ENCODE measurements at regions not wholly inside any gene's neighbourhood (a gene's known extent, or its start where the extent isn't known, plus 50 kb on each side); places are given as distances from the start of the nearest gene placed in this dataset.

- no peaks in the 10 kb centered on the region for H3K9me3 ChIP-seq (ENCODE audit: low read depth, low read length)
- H3K36me3 ChIP-seq (ENCODE audit: insufficient read depth, low read length) = no peaks in the 10 kb centered on the region
- H3K27ac ChIP-seq (ENCODE audit: low read depth, low read length) = no peak overlapping the region
- no peaks in the 10 kb centered on the region for H4K20me1 ChIP-seq (ENCODE audit: insufficient read depth, low read length)
- no peak overlapping the region for H3K4me3 ChIP-seq (ENCODE audit: insufficient read depth, low read length)
- no peak for TF ChIP-seq CTCF (IDR thresholded peaks at IDR 0.05; ENCODE audit: extremely low read depth, low read depth, low read length)
- no peak overlapping the region for H2AFZ ChIP-seq (ENCODE audit: low read length)
- no peaks in the 10 kb centered on the region for H3K79me2 ChIP-seq (ENCODE audit: insufficient read depth, low read length)
- DNase-seq (ENCODE audit: insufficient read length, low spot score, missing footprints) = no peak
- no peaks in the 10 kb centered on the region for H3K27me3 ChIP-seq (ENCODE audit: insufficient read depth, low read length)
- no peak overlapping the region for H3K4me2 ChIP-seq (ENCODE audit: insufficient read depth, low read length)
- H3K4me1 ChIP-seq (ENCODE audit: insufficient read depth, low read length) = no peaks in the 10 kb centered on the region
Measured at GRCh38 chrX:443536-444210, 57.0 kb upstream of the PPP2R3B start.

GRCh38 chrX:444305-444704 lies 57.6 kb upstream of the PPP2R3B start:
- no peaks in the 10 kb centered on the region for H3K79me2 ChIP-seq (ENCODE audit: insufficient read depth, low read length)
- no peak overlapping the region for H3K4me2 ChIP-seq (ENCODE audit: insufficient read depth, low read length)
- H3K27ac ChIP-seq (ENCODE audit: low read depth, low read length) = no peak overlapping the region
- no peaks in the 10 kb centered on the region for H3K4me1 ChIP-seq (ENCODE audit: insufficient read depth, low read length)
- TF ChIP-seq CTCF (IDR thresholded peaks at IDR 0.05; ENCODE audit: extremely low read depth, low read depth, low read length) = no peak
- no peaks in the 10 kb centered on the region for H3K27me3 ChIP-seq (ENCODE audit: insufficient read depth, low read length)
- H3K4me3 ChIP-seq (ENCODE audit: insufficient read depth, low read length) = no peak overlapping the region
- DNase-seq (ENCODE audit: insufficient read length, low spot score, missing footprints) = no peak
- H2AFZ ChIP-seq (ENCODE audit: low read length) = no peak overlapping the region
- no peaks in the 10 kb centered on the region for H4K20me1 ChIP-seq (ENCODE audit: insufficient read depth, low read length)
- H3K9me3 ChIP-seq (ENCODE audit: low read depth, low read length) = no peaks in the 10 kb centered on the region
- H3K36me3 ChIP-seq (ENCODE audit: insufficient read depth, low read length) = no peaks in the 10 kb centered on the region

- H3K27me3 ChIP-seq (ENCODE audit: insufficient read depth, low read length) = no peaks in the 10 kb centered on the region
- H3K4me2 ChIP-seq (ENCODE audit: insufficient read depth, low read length) = no peak overlapping the region
- no peak overlapping the region for H3K4me3 ChIP-seq (ENCODE audit: insufficient read depth, low read length)
- H3K79me2 ChIP-seq (ENCODE audit: insufficient read depth, low read length) = no peaks in the 10 kb centered on the region
- H4K20me1 ChIP-seq (ENCODE audit: insufficient read depth, low read length) = no peaks in the 10 kb centered on the region
- H3K4me1 ChIP-seq (ENCODE audit: insufficient read depth, low read length) = no peaks in the 10 kb centered on the region
- H2AFZ ChIP-seq (ENCODE audit: low read length) = no peak overlapping the region
- DNase-seq (ENCODE audit: insufficient read length, low spot score, missing footprints) = no peak
- H3K27ac ChIP-seq (ENCODE audit: low read depth, low read length) = no peak overlapping the region
- no peak for TF ChIP-seq CTCF (IDR thresholded peaks at IDR 0.05; ENCODE audit: extremely low read depth, low read depth, low read length)
- no peaks in the 10 kb centered on the region for H3K36me3 ChIP-seq (ENCODE audit: insufficient read depth, low read length)
- no peaks in the 10 kb centered on the region for H3K9me3 ChIP-seq (ENCODE audit: low read depth, low read length)
Measured at GRCh38 chrX:445727-446126, 59.0 kb upstream of the PPP2R3B start.

- no peak overlapping the region for H3K27ac ChIP-seq (ENCODE audit: low read depth, low read length)
- no peak overlapping the region for H2AFZ ChIP-seq (ENCODE audit: low read length)
- no peak for TF ChIP-seq CTCF (IDR thresholded peaks at IDR 0.05; ENCODE audit: extremely low read depth, low read depth, low read length)
- no peak overlapping the region for H3K4me2 ChIP-seq (ENCODE audit: insufficient read depth, low read length)
- H3K4me3 ChIP-seq (ENCODE audit: insufficient read depth, low read length) = no peak overlapping the region
- no peaks in the 10 kb centered on the region for H3K9me3 ChIP-seq (ENCODE audit: low read depth, low read length)
- no peaks in the 10 kb centered on the region for H3K4me1 ChIP-seq (ENCODE audit: insufficient read depth, low read length)
- H3K27me3 ChIP-seq (ENCODE audit: insufficient read depth, low read length) = no peaks in the 10 kb centered on the region
- no peak for DNase-seq (ENCODE audit: insufficient read length, low spot score, missing footprints)
- no peaks in the 10 kb centered on the region for H3K79me2 ChIP-seq (ENCODE audit: insufficient read depth, low read length)
- no peaks in the 10 kb centered on the region for H3K36me3 ChIP-seq (ENCODE audit: insufficient read depth, low read length)
- no peaks in the 10 kb centered on the region for H4K20me1 ChIP-seq (ENCODE audit: insufficient read depth, low read length)
Measured at GRCh38 chrX:446245-446644, 59.5 kb upstream of the PPP2R3B start.
